ENCODE measurements at regions not wholly inside any gene's neighbourhood (a gene's known extent, or its start where the extent isn't known, plus 50 kb on each side); places are given as distances from the start of the nearest gene placed in this dataset.
A peak's percentile ranks its signal among the peaks of the same experiment; 100 is the strongest.

DNA sequence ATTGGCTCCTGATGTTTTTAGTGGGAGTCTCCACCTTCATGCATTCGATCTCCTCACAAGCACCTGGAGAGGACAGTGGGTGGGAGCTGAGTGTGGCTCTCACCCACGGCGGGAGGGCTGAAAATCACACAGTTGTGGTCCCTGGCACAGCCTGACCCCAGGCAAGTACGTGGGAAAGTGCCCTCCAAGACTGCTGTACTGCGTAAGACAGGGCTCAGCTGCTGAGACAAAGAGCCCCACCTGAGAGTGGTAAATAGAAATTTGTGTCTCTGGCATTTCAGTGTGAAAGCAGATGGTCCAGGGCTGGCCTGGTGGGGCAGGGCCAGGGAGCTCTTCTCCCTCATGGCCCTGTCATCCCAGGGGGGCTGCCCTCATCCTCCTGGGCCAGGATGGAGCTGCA lies 77.4 kb upstream of the IQSEC1 start:
- DNase-seq, result no peak

DNA sequence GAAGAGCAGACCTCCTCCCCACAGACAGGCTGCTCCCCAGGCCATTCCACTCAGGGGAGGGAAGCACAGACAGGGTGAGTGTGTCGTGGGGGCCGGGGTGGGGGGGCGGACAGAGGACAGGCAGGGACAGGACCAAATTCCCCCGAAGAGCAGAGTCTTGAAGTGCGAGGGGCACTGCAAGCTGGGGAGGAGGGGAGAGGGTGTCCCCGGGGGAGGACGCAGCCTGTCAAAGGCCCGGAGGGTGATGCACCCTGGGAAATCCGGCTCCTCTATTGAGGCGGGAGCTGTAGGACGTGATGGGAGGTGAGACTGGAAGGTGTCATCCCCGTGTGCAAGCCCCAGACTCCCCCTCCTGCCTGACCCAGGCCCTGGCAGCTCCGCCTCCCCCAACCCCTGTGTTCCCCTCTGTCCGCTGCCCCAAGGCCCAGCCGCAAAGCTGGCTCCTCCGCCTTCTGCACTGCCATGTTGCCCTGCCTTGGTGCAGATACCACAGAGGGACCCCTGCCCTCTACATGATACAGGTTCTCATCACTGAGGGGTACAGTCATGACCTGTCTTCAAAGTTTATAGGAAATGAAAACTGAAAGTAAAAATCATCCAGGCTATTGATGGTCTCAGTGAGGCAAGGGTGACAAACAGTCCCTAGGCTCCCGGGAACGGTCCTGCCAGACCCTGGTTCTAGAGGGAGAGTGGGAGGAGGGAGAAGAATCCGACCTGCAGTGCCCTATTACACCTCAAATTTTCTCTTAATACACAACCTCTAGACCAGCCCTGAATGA lies 76.3 kb upstream of the IQSEC1 start:
- Histone ChIP-seq H3K4me1 (ENCODE audit: control insufficient read depth in 5 of 5, insufficient read depth in 5 of 5, low read length in 5 of 5) (peaks cover 0 to 3% (median 0%) of the 10 kb centered on the region in 5 donors), H3K9me3 (ENCODE audit: control insufficient read depth in 4 of 4, insufficient read depth in 3 of 4, low read length in 3 of 4) (peaks cover 0 to 4% (median 0%) of the 10 kb centered on the region in 4 donors), H3K4me3 (no peak overlapping the region), H3K9ac (ENCODE audit: insufficient read depth in 1 of 2, low read length in 2 of 2) (no peak overlapping the region), H3K27ac (ENCODE audit: low read depth in 1 of 2, low read length in 1 of 2) (no peak overlapping the region), H3K36me3 (ENCODE audit: control insufficient read depth in 4 of 4, insufficient read depth in 4 of 4, low read length in 4 of 4) (no peaks in the 10 kb centered on the region), H3K27me3 (ENCODE audit: control insufficient read depth in 3 of 3, insufficient read depth in 3 of 3, low read length in 2 of 3) (peaks cover 0 to 4% (median 0%) of the 10 kb centered on the region in 3 donors)
- TF ChIP-seq, protein P1, sequence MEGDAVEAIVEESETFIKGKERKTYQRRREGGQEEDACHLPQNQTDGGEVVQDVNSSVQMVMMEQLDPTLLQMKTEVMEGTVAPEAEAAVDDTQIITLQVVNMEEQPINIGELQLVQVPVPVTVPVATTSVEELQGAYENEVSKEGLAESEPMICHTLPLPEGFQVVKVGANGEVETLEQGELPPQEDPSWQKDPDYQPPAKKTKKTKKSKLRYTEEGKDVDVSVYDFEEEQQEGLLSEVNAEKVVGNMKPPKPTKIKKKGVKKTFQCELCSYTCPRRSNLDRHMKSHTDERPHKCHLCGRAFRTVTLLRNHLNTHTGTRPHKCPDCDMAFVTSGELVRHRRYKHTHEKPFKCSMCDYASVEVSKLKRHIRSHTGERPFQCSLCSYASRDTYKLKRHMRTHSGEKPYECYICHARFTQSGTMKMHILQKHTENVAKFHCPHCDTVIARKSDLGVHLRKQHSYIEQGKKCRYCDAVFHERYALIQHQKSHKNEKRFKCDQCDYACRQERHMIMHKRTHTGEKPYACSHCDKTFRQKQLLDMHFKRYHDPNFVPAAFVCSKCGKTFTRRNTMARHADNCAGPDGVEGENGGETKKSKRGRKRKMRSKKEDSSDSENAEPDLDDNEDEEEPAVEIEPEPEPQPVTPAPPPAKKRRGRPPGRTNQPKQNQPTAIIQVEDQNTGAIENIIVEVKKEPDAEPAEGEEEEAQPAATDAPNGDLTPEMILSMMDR (IDR thresholded peaks at IDR 0.05; ENCODE audit: control extremely low read depth, extremely low read depth), result no peak
- ATAC-seq (ENCODE audit: insufficient read depth, low FRiP score), result no peak
- WGBS, 2 donors, result 64 to 67% methylated on average over 19 of the region's 19 CpGs
- no peak for DNase-seq

More for the DNA sequence above, 77.4 kb upstream of the IQSEC1 start:
- H3K9me3 ChIP-seq (ENCODE audit: control insufficient read depth in 4 of 4, insufficient read depth in 3 of 4, low read length in 3 of 4), result peaks cover 0 to 4% (median 2%) of the 10 kb centered on the region in 4 donors
- no peak overlapping the region for H3K4me3 ChIP-seq
- no peak overlapping the region for H3K27ac ChIP-seq (ENCODE audit: low read depth in 1 of 2, low read length in 1 of 2)
- peaks cover 0 to 3% (median 0%) of the 10 kb centered on the region in 5 donors for H3K4me1 ChIP-seq (ENCODE audit: control insufficient read depth in 5 of 5, insufficient read depth in 5 of 5, low read length in 5 of 5)
- ATAC-seq (ENCODE audit: insufficient read depth, low FRiP score), result no peak
- TF ChIP-seq, protein P1 (IDR thresholded peaks at IDR 0.05; ENCODE audit: control extremely low read depth, extremely low read depth), result no peak
- peaks cover 0 to 4% (median 0%) of the 10 kb centered on the region in 3 donors for H3K27me3 ChIP-seq (ENCODE audit: control insufficient read depth in 3 of 3, insufficient read depth in 3 of 3, low read length in 2 of 3)
- H3K36me3 ChIP-seq (ENCODE audit: control insufficient read depth in 4 of 4, insufficient read depth in 4 of 4, low read length in 4 of 4), result no peaks in the 10 kb centered on the region
- H3K9ac ChIP-seq (ENCODE audit: insufficient read depth in 1 of 2, low read length in 2 of 2), result no peak overlapping the region
- 85 to 86% methylated on average over 5 of the region's 5 CpGs for WGBS, 2 donors

- Histone ChIP-seq H3K27me3 (ENCODE audit: control insufficient read depth in 3 of 3, insufficient read depth in 3 of 3, low read length in 2 of 3) (peaks cover 0 to 4% (median 0%) of the 10 kb centered on the region in 3 donors), H3K4me1 (ENCODE audit: control insufficient read depth in 5 of 5, insufficient read depth in 5 of 5, low read length in 5 of 5) (peaks cover 0 to 3% (median 0%) of the 10 kb centered on the region in 5 donors), H3K9me3 (ENCODE audit: control insufficient read depth in 4 of 4, insufficient read depth in 3 of 4, low read length in 3 of 4) (peaks cover 0 to 2% (median 0%) of the 10 kb centered on the region in 4 donors), H3K36me3 (ENCODE audit: control insufficient read depth in 4 of 4, insufficient read depth in 4 of 4, low read length in 4 of 4) (no peaks in the 10 kb centered on the region), H3K4me3 (no peak overlapping the region), H3K9ac (ENCODE audit: insufficient read depth in 1 of 2, low read length in 2 of 2) (no peak overlapping the region), H3K27ac (ENCODE audit: low read depth in 1 of 2, low read length in 1 of 2) (no peak overlapping the region)
- TF ChIP-seq, protein P1 (IDR thresholded peaks at IDR 0.05; ENCODE audit: control extremely low read depth, extremely low read depth), result no peak
- peak in 1 of 3 donors; percentile 1 for DNase-seq
- ATAC-seq (ENCODE audit: insufficient read depth, low FRiP score), result no peak
- 76 to 83% methylated on average over 13 of the region's 13 CpGs for WGBS, 2 donors
Measured at GRCh38 chr3:13148561-13149329, 75.5 kb upstream of the IQSEC1 start.
